Stomach (tissue), 4 donors: ENCODE measurements at regions not wholly inside any gene's neighbourhood (a gene's known extent, or its start where the extent isn't known, plus 50 kb on each side); places are given as distances from the start of the nearest gene placed in this dataset.
"Not testable (repeated sequence)": the region's sequence is repeated elsewhere in the genome, so short reads cannot be mapped to it uniquely, and the experiment has no call there.

Source experiments
- EP300 ChIP-seq: sonication (generic); formaldehyde crosslinking; IDR thresholded peaks from one replicate; pipeline ENCODE4 v1.6.1; 2017; ENCODE audit warnings: antibody characterized with exemption
- POLR2AphosphoS5 ChIP-seq, 3 donors: sonication (generic); formaldehyde crosslinking; IDR thresholded peaks; one replicate each; pipeline ENCODE4 v1.6.1; 2016; ENCODE audit warnings: antibody characterized with exemption in 3 of 3

GRCh38 chr7:88554847-88555246, 204.7 kb upstream of the ZNF804B start:
- TF ChIP-seq POLR2AphosphoS5 (IDR thresholded peaks at IDR 0.05); EP300: not testable (repeated sequence)
